GM20000 (cell line): ENCODE measurements at regions not wholly inside any gene's neighbourhood (a gene's known extent, or its start where the extent isn't known, plus 50 kb on each side); places are given as distances from the start of the nearest gene placed in this dataset.

ENCODE experiments used
- DNase-seq: peaks from one replicate; pipeline ENCODE4 v3.0.0; 2012; ENCODE audit warnings: low spot score
- TF ChIP-seq, protein P1 (sequence below): IDR thresholded peaks from 2 replicates; pipeline ENCODE4 v1.5.1; 2012; ENCODE audit warnings: mild to moderate bottlenecking, control low read depth; ENCODE audit errors: extremely low read depth, missing control alignments

DNA sequence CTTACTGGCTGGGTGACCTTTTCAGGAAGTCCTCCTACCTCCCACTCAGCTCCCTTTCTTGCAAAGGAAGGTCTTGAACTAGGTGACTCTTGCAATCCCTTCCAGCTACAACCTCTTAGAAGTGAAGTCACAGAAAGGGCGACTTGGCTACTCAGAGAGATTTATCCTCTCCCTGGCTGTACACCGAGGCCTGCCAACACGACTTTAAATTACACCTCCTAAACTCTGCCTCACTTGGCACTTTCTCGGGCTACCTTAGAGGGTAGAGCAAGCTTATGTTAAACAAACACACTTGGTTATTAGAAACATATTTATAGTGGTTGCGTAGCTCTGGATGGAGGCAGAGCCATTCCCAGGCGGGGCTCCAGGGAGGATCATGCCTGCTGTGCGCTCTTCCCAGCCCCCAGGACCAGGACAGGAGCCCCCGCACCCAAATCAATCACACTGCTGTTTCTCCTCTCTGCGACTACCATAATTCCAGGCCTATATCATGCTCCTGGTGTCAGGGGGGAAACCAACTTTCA lies 358.4 kb downstream of the BUD13 start:
- TF ChIP-seq, protein P1, sequence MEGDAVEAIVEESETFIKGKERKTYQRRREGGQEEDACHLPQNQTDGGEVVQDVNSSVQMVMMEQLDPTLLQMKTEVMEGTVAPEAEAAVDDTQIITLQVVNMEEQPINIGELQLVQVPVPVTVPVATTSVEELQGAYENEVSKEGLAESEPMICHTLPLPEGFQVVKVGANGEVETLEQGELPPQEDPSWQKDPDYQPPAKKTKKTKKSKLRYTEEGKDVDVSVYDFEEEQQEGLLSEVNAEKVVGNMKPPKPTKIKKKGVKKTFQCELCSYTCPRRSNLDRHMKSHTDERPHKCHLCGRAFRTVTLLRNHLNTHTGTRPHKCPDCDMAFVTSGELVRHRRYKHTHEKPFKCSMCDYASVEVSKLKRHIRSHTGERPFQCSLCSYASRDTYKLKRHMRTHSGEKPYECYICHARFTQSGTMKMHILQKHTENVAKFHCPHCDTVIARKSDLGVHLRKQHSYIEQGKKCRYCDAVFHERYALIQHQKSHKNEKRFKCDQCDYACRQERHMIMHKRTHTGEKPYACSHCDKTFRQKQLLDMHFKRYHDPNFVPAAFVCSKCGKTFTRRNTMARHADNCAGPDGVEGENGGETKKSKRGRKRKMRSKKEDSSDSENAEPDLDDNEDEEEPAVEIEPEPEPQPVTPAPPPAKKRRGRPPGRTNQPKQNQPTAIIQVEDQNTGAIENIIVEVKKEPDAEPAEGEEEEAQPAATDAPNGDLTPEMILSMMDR, result no peak
- no peak for DNase-seq

DNA sequence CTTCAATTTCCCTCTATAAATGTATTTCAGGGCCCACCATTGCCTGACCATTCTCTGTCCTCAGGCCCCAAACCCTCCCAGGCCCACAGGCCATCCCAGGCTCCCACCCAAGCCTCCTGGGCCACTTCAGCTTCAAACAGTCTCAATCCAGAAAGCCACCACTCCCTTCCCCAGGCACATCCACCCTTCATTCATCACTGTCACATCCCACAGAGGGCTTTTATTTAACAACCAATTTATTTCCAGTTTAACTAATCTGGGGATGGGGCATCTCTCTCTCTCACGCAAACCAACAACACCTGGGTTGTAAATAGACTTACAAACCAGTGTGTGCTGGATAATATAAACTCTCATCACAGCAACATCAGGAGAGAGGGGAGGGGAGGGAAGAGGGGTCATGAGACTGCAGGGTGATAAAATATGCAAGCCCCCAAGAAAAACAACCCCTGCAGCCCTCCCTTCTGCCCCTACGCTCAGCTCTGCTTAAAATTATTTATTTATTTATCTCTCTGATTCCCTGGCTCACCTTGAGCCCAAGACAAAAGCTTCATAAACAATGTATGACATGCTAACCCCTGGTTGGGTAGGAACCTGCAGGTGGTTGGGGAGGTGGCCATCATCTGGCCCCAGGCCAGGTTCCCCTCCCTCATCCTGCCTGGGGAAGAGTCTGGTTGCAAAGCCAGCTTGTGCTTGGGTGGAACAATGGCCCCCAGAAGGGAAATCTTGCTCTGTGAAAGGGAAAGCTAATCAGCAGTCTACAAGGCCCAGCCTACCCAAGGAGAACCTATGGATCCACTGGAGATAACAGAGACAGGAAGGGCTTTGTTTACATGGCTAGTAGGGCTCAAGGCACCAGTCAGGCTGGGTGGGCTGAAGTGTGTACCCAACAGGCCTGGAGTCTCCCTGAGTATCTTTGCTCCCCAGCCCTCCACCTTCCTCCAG lies 359.2 kb downstream of the BUD13 start:
- TF ChIP-seq, protein P1, result no peak
- no peak for DNase-seq

DNA sequence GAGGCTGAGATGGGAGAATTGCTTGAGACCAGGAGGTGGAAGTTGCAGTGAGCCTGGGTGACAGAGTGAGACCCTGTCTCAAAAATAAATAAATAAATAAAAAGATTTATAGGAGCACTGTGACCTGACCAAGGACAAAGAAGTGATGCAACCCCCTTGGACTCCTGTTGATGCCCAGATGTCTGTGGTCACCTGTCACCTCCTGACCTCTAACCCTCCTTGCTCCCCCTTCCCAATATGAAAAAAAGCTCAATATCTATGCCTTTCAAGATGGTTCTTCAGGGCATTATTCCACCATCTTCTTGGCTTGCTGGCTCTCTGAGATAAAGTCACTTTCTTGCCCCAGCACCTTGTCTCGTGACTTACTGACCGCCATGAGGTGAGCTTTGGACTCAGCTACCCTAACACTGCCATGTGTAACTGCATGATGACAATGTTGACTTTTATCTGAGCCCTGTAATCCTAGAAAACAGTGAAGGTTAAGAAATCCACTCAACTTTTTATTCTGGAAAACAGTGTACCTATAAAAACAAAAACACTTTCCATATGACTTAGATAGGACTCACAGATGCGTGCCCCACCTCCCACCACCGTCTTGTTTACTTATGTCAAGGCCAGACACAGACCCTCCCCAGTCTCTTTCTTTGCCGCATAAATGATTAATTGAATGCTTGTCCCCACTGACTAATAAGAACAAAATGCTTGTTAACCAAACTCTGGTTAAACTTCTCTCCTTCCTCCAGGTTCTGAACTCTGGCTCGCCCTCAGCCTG lies 360.5 kb downstream of the BUD13 start:
- no peak for DNase-seq
- TF ChIP-seq, protein P1, result no peak

DNA sequence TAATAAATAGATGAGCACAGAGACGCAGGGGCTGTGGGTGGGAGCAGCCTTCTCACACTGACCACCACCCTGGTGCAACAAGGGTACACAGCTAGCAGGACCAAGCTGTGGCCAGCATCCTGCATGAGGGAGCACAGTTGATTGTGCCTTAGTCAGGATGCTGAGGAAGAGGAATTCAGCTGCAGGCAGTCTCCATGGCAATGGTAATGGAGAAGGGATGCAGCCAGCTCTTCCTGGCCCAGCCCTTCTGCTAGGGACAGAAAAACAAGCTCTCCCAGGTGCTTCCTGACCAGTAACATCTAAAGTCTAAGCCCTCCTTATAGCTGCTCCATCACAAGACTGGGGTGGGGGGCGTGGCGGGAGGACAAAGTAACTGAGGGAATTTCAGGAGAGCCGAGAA lies 363.5 kb downstream of the BUD13 start:
- TF ChIP-seq, protein P1, result no peak
- DNase-seq, result no peak

DNA sequence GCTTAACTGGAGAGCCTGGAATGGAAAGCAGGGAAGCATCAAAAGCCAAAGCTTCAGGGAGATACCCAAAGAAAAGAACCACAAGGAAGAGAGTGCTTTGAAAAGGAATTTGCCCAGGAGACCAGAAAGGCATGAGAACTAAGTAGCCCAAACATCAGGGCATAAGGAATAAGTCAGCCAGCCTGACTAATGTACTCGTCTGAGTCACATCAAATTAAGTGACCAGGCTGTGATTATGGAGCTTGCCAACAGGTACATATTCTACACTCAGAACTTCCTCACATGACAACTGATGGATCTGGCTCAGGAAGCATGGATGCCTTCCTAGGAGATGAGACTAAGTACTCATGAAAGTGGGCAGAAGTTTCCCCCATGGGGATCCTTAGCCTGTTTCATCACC lies 366.7 kb downstream of the BUD13 start:
- TF ChIP-seq, protein P1, result no peak
- no peak for DNase-seq

DNA sequence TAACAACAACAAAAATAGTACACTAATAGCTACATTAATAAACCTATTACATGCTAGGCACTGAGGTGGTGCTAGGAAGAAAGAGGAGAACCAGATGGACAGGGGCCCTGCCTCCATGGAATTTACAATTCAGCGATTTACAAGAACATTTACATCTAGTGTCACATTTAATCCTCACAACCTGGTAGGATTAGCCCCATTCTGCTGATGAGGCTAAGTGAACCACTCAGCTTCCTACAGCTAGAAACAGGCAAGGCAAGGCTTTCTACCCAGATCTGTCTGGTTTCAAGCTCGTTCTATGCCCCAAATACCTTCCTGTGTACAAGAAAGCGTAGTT lies 368.4 kb downstream of the BUD13 start:
- no peak for DNase-seq
- TF ChIP-seq, protein P1, result no peak
